ENCODE measurements at regions not wholly inside any gene's neighbourhood (a gene's known extent, or its start where the extent isn't known, plus 50 kb on each side); places are given as distances from the start of the nearest gene placed in this dataset.

GRCh38 chr2:204066051-204066450 is 129.5 kb downstream of the ICOS start:
- no peak overlapping the region for H3K4me2 ChIP-seq (ENCODE audit: low read depth, low read length, poor library complexity, severe bottlenecking)
- H3K79me2 ChIP-seq (ENCODE audit: insufficient read depth, low read length): no peaks in the 10 kb centered on the region
- no peaks in the 10 kb centered on the region for H3K9me3 ChIP-seq (ENCODE audit: insufficient read depth, low read length)
- no peaks in the 10 kb centered on the region for H4K20me1 ChIP-seq (ENCODE audit: low read depth, low read length)
- no peak overlapping the region for H3K4me3 ChIP-seq (ENCODE audit: insufficient read depth, low read length, poor library complexity, severe bottlenecking)
- H3K36me3 ChIP-seq (ENCODE audit: low read length): no peaks in the 10 kb centered on the region
- TF ChIP-seq EZH2phosphoT487 (conservative IDR thresholded peaks at IDR 0.05; ENCODE audit: low read length): no peak
- no peak for TF ChIP-seq CTCF (IDR thresholded peaks at IDR 0.05; ENCODE audit: insufficient read depth, low read length, poor library complexity, severe bottlenecking)
- no peak overlapping the region for H3K9ac ChIP-seq (ENCODE audit: low read length)
- no peaks in the 10 kb centered on the region for H3K27me3 ChIP-seq (ENCODE audit: low read length)
- no peaks in the 10 kb centered on the region for H3K9me2 ChIP-seq (replicated peaks; ENCODE audit: insufficient read depth, low read length)
- no peak overlapping the region for H3K27ac ChIP-seq (ENCODE audit: low read depth, low read length)
- no peak overlapping the region for H2AFZ ChIP-seq (ENCODE audit: low read depth, low read length, severe bottlenecking)
- no peaks in the 10 kb centered on the region for H3F3A ChIP-seq (ENCODE audit: insufficient read depth)

GRCh38 chr2:204069804-204070203 is 133.2 kb downstream of the ICOS start:
- Histone ChIP-seq H2AFZ (ENCODE audit: low read depth, low read length, severe bottlenecking) (no peak overlapping the region), H3K9me3 (ENCODE audit: insufficient read depth, low read length) (no peaks in the 10 kb centered on the region), H3K27me3 (ENCODE audit: low read length) (no peaks in the 10 kb centered on the region), H3K36me3 (ENCODE audit: low read length) (no peaks in the 10 kb centered on the region), H3K79me2 (ENCODE audit: insufficient read depth, low read length) (no peaks in the 10 kb centered on the region), H4K20me1 (ENCODE audit: low read depth, low read length) (no peaks in the 10 kb centered on the region), H3F3A (ENCODE audit: insufficient read depth) (no peaks in the 10 kb centered on the region), H3K4me2 (ENCODE audit: low read depth, low read length, poor library complexity, severe bottlenecking) (no peak overlapping the region), H3K9ac (ENCODE audit: low read length) (no peak overlapping the region), H3K27ac (ENCODE audit: low read depth, low read length) (no peak overlapping the region), H3K9me2 (replicated peaks; ENCODE audit: insufficient read depth, low read length) (no peaks in the 10 kb centered on the region), H3K4me3 (ENCODE audit: insufficient read depth, low read length, poor library complexity, severe bottlenecking) (no peak overlapping the region)
- no peak for TF ChIP-seq CTCF (IDR thresholded peaks at IDR 0.05; ENCODE audit: insufficient read depth, low read length, poor library complexity, severe bottlenecking)
- TF ChIP-seq EZH2phosphoT487 (conservative IDR thresholded peaks at IDR 0.05; ENCODE audit: low read length): no peak

- H3K4me2 ChIP-seq (ENCODE audit: low read depth, low read length, poor library complexity, severe bottlenecking): no peak overlapping the region
- no peaks in the 10 kb centered on the region for H3K79me2 ChIP-seq (ENCODE audit: insufficient read depth, low read length)
- no peak overlapping the region for H3K27ac ChIP-seq (ENCODE audit: low read depth, low read length)
- H3K9me3 ChIP-seq (ENCODE audit: insufficient read depth, low read length): no peaks in the 10 kb centered on the region
- H3K9me2 ChIP-seq (replicated peaks; ENCODE audit: insufficient read depth, low read length): no peaks in the 10 kb centered on the region
- no peaks in the 10 kb centered on the region for H3K36me3 ChIP-seq (ENCODE audit: low read length)
- H3K4me3 ChIP-seq (ENCODE audit: insufficient read depth, low read length, poor library complexity, severe bottlenecking): no peak overlapping the region
- H4K20me1 ChIP-seq (ENCODE audit: low read depth, low read length): no peaks in the 10 kb centered on the region
- TF ChIP-seq CTCF (IDR thresholded peaks at IDR 0.05; ENCODE audit: insufficient read depth, low read length, poor library complexity, severe bottlenecking) (peak; percentile 62), EZH2phosphoT487 (conservative IDR thresholded peaks at IDR 0.05; ENCODE audit: low read length) (no peak)
- H3F3A ChIP-seq (ENCODE audit: insufficient read depth): no peaks in the 10 kb centered on the region
- H2AFZ ChIP-seq (ENCODE audit: low read depth, low read length, severe bottlenecking): no peak overlapping the region
- no peak overlapping the region for H3K9ac ChIP-seq (ENCODE audit: low read length)
- H3K27me3 ChIP-seq (ENCODE audit: low read length): no peaks in the 10 kb centered on the region
These were observed 136.1 kb downstream of the ICOS start for GRCh38 chr2:204072443-204073324.
